A549 (cell line): ENCODE measurements at regions not wholly inside any gene's neighbourhood (a gene's known extent, or its start where the extent isn't known, plus 50 kb on each side); places are given as distances from the start of the nearest gene placed in this dataset.

ENCODE experiments used
- ATAC-seq, 2 experiments: fragments of 200-7000 bp in 1 of 2; fragments of >200 bp in 1 of 2; cut with Nextera tagmentation in 1 of 2; cut with Tn5 transposase in 1 of 2; 3 replicates each; pipeline versions ENCODE4 v1.8.0 to v1.9.1; 2018 to 2020; ENCODE audit warnings: mild to moderate bottlenecking in 1 of 2, moderate library complexity in 1 of 2
- CTCF ChIA-PET: fragments of 300-600 bp; sonication (Branson Sonifier 250); formaldehyde crosslinking; extraction: SDS; loops from one replicate; lab custom pipeline; 2021; ENCODE audit warnings: antibody characterized with exemption, inconsistent platforms; lab: Yijun Ruan, JAX
- POLR2A ChIA-PET: fragments of 350-600 bp; formaldehyde crosslinking; extraction: SDS; loops from one replicate; lab custom pipeline; 2021; ENCODE audit warnings: antibody characterized with exemption, inconsistent platforms; lab: Yijun Ruan, JAX
- DNase-seq, 2 experiments: peaks; one replicate each; pipeline versions ENCODE4 v3.0.0 to v3.0.0-alpha.2; 2011 to 2016; ENCODE audit warnings: low read depth in 1 of 2, low spot score in 1 of 2
- FAIRE-seq: peaks from 2 replicates; lab custom pipeline; 2011; peaks lifted over from hg19 to GRCh38; lab: Jason Lieb, UNC
- H3K27ac ChIP-seq, 2 experiments: fragments of >200 bp; sonication (Bioruptor Twin); formaldehyde crosslinking; 3 replicates each; pipeline ENCODE4 v1.5.1; 2016 to 2017
- H3K4me1 ChIP-seq: fragments of >200 bp; sonication (Bioruptor Twin); formaldehyde crosslinking; 3 replicates; pipeline ENCODE4 v1.6.1; 2016
- H3K4me2 ChIP-seq: fragments of >200 bp; sonication (Bioruptor Twin); formaldehyde crosslinking; 3 replicates; pipeline ENCODE4 v1.6.1; 2016
- H3K4me3 ChIP-seq: fragments of >200 bp; sonication (Bioruptor Twin); formaldehyde crosslinking; 3 replicates; pipeline ENCODE4 v1.5.1; 2016
- H3K9me3 ChIP-seq: fragments of >200 bp; sonication (Bioruptor Twin); formaldehyde crosslinking; 3 replicates; pipeline ENCODE4 v1.6.1; 2016
- BCL3 ChIP-seq: fragments of >200 bp; sonication (Bioruptor Twin); formaldehyde crosslinking; IDR thresholded peaks from 3 replicates; pipeline ENCODE4 v1.6.1; 2016
- BHLHE40 ChIP-seq: IDR thresholded peaks from 2 replicates; pipeline ENCODE4 v1.6.1; 2012; ENCODE audit warnings: low read depth, low read length, inconsistent platforms
- CTCF ChIP-seq: fragments of >200 bp; sonication (Bioruptor Twin); formaldehyde crosslinking; IDR thresholded peaks from 3 replicates; pipeline ENCODE4 v1.5.1; 2016
- E2F6 ChIP-seq: IDR thresholded peaks from 2 replicates; pipeline ENCODE4 v1.6.1; 2012; ENCODE audit warnings: low read depth, borderline replicate concordance
- ELK1 ChIP-seq: fragments of 150-350 bp; IDR thresholded peaks from 2 replicates; pipeline ENCODE4 v1.6.1; 2014; ENCODE audit warnings: low read depth, mild to moderate bottlenecking, low read length
- FOSL2 ChIP-seq, 2 experiments: fragments of 450-650 bp in 1 of 2; fragments of >200 bp in 1 of 2; sonication (Bioruptor Twin) in 1 of 2; formaldehyde crosslinking; IDR thresholded peaks; 2 replicates each; pipeline versions ENCODE4 v1.5.0 to v1.6.1; 2016 to 2020; ENCODE audit warnings: mild to moderate bottlenecking in 1 of 2, moderate library complexity in 1 of 2
- FOXS1 ChIP-seq: fragments of 250-450 bp; sonication (Bioruptor Pico); IDR thresholded peaks from 2 replicates; pipeline ENCODE4 v1.5.0; 2020; ENCODE audit warnings: mild to moderate bottlenecking, moderate library complexity
- HDAC2 ChIP-seq: fragments of 200-600 bp; sonication (generic); IDR thresholded peaks from 2 replicates; pipeline ENCODE4 v1.6.1; 2016
- KDM1A ChIP-seq: fragments of 200-600 bp; sonication (generic); IDR thresholded peaks from 2 replicates; pipeline ENCODE4 v1.6.1; 2016; ENCODE audit warnings: low read depth, mild to moderate bottlenecking
- KDM5A ChIP-seq: fragments of 200-600 bp; sonication (generic); IDR thresholded peaks from 2 replicates; pipeline ENCODE4 v1.6.1; 2016; ENCODE audit warnings: antibody characterized with exemption, mild to moderate bottlenecking
- MAFK ChIP-seq: fragments of 450-650 bp; IDR thresholded peaks from 2 replicates; pipeline ENCODE4 v1.6.1; 2014; ENCODE audit not compliant: partially characterized antibody
- NPAS2 ChIP-seq: fragments of 250-450 bp; sonication (Bioruptor Pico); IDR thresholded peaks from 2 replicates; pipeline ENCODE4 v1.8.0; 2022; ENCODE audit warnings: mild to moderate bottlenecking, moderate library complexity, borderline replicate concordance
- NR3C1 ChIP-seq: fragments of >200 bp; sonication (Bioruptor Twin); formaldehyde crosslinking; IDR thresholded peaks from 3 replicates; pipeline ENCODE4 v1.6.1; 2017
- PBX3 ChIP-seq: IDR thresholded peaks from 2 replicates; pipeline ENCODE4 v1.6.1; 2012
- POLR2A ChIP-seq: IDR thresholded peaks from 2 replicates; pipeline ENCODE4 v1.6.1; 2012; ENCODE audit warnings: mild to moderate bottlenecking, low read length
- RNF2 ChIP-seq: fragments of 200-600 bp; sonication (generic); IDR thresholded peaks from 2 replicates; pipeline ENCODE4 v1.6.1; 2016; ENCODE audit warnings: low read depth, mild to moderate bottlenecking, antibody characterized with exemption, moderate library complexity, borderline replicate concordance
- TFCP2L1 ChIP-seq: fragments of 250-450 bp; sonication (Bioruptor Pico); IDR thresholded peaks from 2 replicates; pipeline ENCODE4 v1.5.0; 2021; ENCODE audit warnings: mild to moderate bottlenecking
- TP53 ChIP-seq: fragments of 250-450 bp; sonication (Bioruptor Pico); IDR thresholded peaks from 2 replicates; pipeline ENCODE4 v1.5.0; 2021; ENCODE audit warnings: mild to moderate bottlenecking, moderate library complexity
- ZC3H11A ChIP-seq: fragments of 450-650 bp; IDR thresholded peaks from 2 replicates; pipeline ENCODE4 v1.6.1; 2014; ENCODE audit warnings: antibody characterized with exemption, mild to moderate bottlenecking
- WGBS: methylation state at CpG from one replicate; pipeline ENCODE4 v1.1.6; 2017; ENCODE audit errors: missing lambda C conversion rate; 5-methylcytosine and 5-hydroxymethylcytosine counted together

GRCh38 chr16:35302859-35303258 is 1843.4 kb downstream of the TP53TG3F start (continued):
- no peak for TF ChIP-seq CTCF

GRCh38 chr16:35305476-35305875 is 1846.1 kb downstream of the TP53TG3F start:
- no peak for FAIRE-seq
- CTCF ChIA-PET: no interaction called here
- ATAC-seq: no peak
- Histone ChIP-seq H3K27ac (no peak overlapping the region), H3K4me2 (no peak overlapping the region)
- POLR2A ChIA-PET: no interaction called here
- TF ChIP-seq FOSL2 (IDR thresholded peaks at IDR 0.05) (no peak), FOSL2 (CRISPR knock-in tag; IDR thresholded peaks at IDR 0.05) (no peak), BHLHE40 (no peak), TP53 (no peak), NR3C1 (no peak), E2F6 (no peak), KDM5A (no peak), BCL3 (no peak), ZC3H11A (no peak), CTCF (no peak), POLR2A (no peak), MAFK (no peak), TFCP2L1 (CRISPR knock-in tag) (no peak), KDM1A (no peak), HDAC2 (no peak), RNF2 (no peak), FOXS1 (CRISPR knock-in tag) (no peak)
- TF ChIP-seq, all 56 proteins: peak for 0
- H3K4me3 ChIP-seq: no peak overlapping the region
- WGBS: 0% methylated on average over 1 of the region's 1 CpG
- DNase-seq: no peak
- H3K4me1 ChIP-seq: no peaks in the 10 kb centered on the region
- no peaks in the 10 kb centered on the region for H3K9me3 ChIP-seq

- FAIRE-seq: no peak
- WGBS: 0% methylated on average over 1 of the region's 1 CpG
- no peak overlapping the region for H3K27ac ChIP-seq
- TF ChIP-seq FOXS1 (CRISPR knock-in tag) (no peak), NPAS2 (CRISPR knock-in tag) (no peak), ELK1 (no peak), PBX3 (no peak)
- TF ChIP-seq, all 56 proteins: peak for 0
- DNase-seq: no peak
- H3K9me3 ChIP-seq: no peaks in the 10 kb centered on the region
- H3K4me1 ChIP-seq: no peaks in the 10 kb centered on the region
- no peak for ATAC-seq
- H3K4me2 ChIP-seq: no peak overlapping the region
- POLR2A ChIA-PET: no interaction called here
- no peak overlapping the region for H3K4me3 ChIP-seq
- CTCF ChIA-PET: no interaction called here
Measured at GRCh38 chr16:35306915-35307314, 1847.5 kb downstream of the TP53TG3F start.
